HL-60 (cell line): ENCODE measurements at regions not wholly inside any gene's neighbourhood (a gene's known extent, or its start where the extent isn't known, plus 50 kb on each side); places are given as distances from the start of the nearest gene placed in this dataset.

ENCODE experiments used
- CTCF ChIP-seq: IDR thresholded peaks from one replicate; pipeline ENCODE4 v1.5.1; 2011; ENCODE audit warnings: low read length, control low read depth, inconsistent platforms; ENCODE audit not compliant: insufficient read depth
- GABPA ChIP-seq: IDR thresholded peaks from 2 replicates; pipeline ENCODE4 v1.6.1; 2012; ENCODE audit warnings: low read depth
- POLR2AphosphoS5 ChIP-seq: IDR thresholded peaks from 2 replicates; pipeline ENCODE4 v1.6.1; 2012; ENCODE audit warnings: low read depth
- SPI1 ChIP-seq: IDR thresholded peaks from 2 replicates; pipeline ENCODE4 v1.6.1; 2012; ENCODE audit warnings: low read depth, mild to moderate bottlenecking, borderline replicate concordance

GRCh38 chr1:115227346-115228082 lies 110.5 kb downstream of the NGF start:
- no peak for TF ChIP-seq CTCF
- no peak for TF ChIP-seq SPI1
- no peak for TF ChIP-seq POLR2AphosphoS5
- TF ChIP-seq GABPA = no peak
